Fibroblast of skin of left biceps (primary cell): ENCODE measurements at regions not wholly inside any gene's neighbourhood (a gene's known extent, or its start where the extent isn't known, plus 50 kb on each side); places are given as distances from the start of the nearest gene placed in this dataset.
"Not testable (repeated sequence)": the region's sequence is repeated elsewhere in the genome, so short reads cannot be mapped to it uniquely, and the experiment has no call there.

ENCODE experiments used
- DNase-seq, 2 experiments: peaks; one replicate each; pipeline ENCODE4 v3.0.0-alpha.2; 2013; ENCODE audit warnings: low read depth in 2 of 2

GRCh38 chr14:53743371-53743770, 213.3 kb downstream of the BMP4 start:
- DNase-seq, result no peak

GRCh38 chr14:53742233-53742620, 214.4 kb downstream of the BMP4 start:
- no peak for DNase-seq

GRCh38 chr14:53741479-53742232, 215.0 kb downstream of the BMP4 start:
- peak; percentile 45 to 53 for DNase-seq

- no peak for DNase-seq
Observed at GRCh38 chr14:53740570-53740969, 216.1 kb downstream of the BMP4 start.

- no peak for DNase-seq
Observed at GRCh38 chr14:53735916-53736315, 220.7 kb downstream of the BMP4 start.

- no peak for DNase-seq
Observed at GRCh38 chr14:53723221-53723620, 233.4 kb downstream of the BMP4 start.

- DNase-seq, result no peak
Observed at GRCh38 chr14:53719536-53719935, 237.1 kb downstream of the BMP4 start.

- no peak for DNase-seq
Observed at GRCh38 chr14:53716578-53716977, 240.0 kb downstream of the BMP4 start.

- DNase-seq, result peak; percentile 4 to 6
Observed at GRCh38 chr14:53715193-53715721, 241.4 kb downstream of the BMP4 start.

- no peak for DNase-seq
Observed at GRCh38 chr14:53714495-53715192, 242.0 kb downstream of the BMP4 start.

- not testable (repeated sequence) for DNase-seq
Observed at GRCh38 chr14:53712901-53713300, 243.7 kb downstream of the BMP4 start.

GRCh38 chr14:53711205-53711604, 245.4 kb downstream of the BMP4 start:
- DNase-seq, result no peak

- DNase-seq, result no peak
Observed at GRCh38 chr14:53710615-53711014, 246.0 kb downstream of the BMP4 start.

GRCh38 chr14:53709381-53709780, 247.2 kb downstream of the BMP4 start:
- no peak for DNase-seq

GRCh38 chr14:53703457-53703856, 253.2 kb downstream of the BMP4 start:
- DNase-seq, result no peak

GRCh38 chr14:53701108-53701875, 255.3 kb downstream of the BMP4 start:
- DNase-seq, result no peak

- DNase-seq, result no peak
Observed at GRCh38 chr14:53696217-53696965, 260.2 kb downstream of the BMP4 start.

- no peak for DNase-seq
Observed at GRCh38 chr14:53695692-53696214, 260.9 kb downstream of the BMP4 start.

- no peak for DNase-seq
Observed at GRCh38 chr14:53692885-53693284, 263.7 kb downstream of the BMP4 start.

- no peak for DNase-seq
Observed at GRCh38 chr14:53692451-53692850, 264.2 kb downstream of the BMP4 start.

- DNase-seq, result no peak
Observed at GRCh38 chr14:53683229-53683628, 273.4 kb downstream of the BMP4 start.
